H1 (cell line): ENCODE measurements at regions not wholly inside any gene's neighbourhood (a gene's known extent, or its start where the extent isn't known, plus 50 kb on each side); places are given as distances from the start of the nearest gene placed in this dataset.

ENCODE experiments used
- CTCF ChIA-PET: fragments of 300-600 bp; sonication (Branson Sonifier 250); formaldehyde crosslinking; loops from one replicate; lab custom pipeline; 2021; ENCODE audit not compliant: partially characterized antibody; lab: Charles Lee
- POLR2A ChIA-PET: fragments of 300-600 bp; sonication (Branson Sonifier 250); formaldehyde crosslinking; loops from one replicate; lab custom pipeline; 2021; ENCODE audit warnings: inconsistent platforms; ENCODE audit not compliant: partially characterized antibody; lab: Charles Lee
- DNase-seq, 2 experiments: peaks; one replicate each; pipeline versions ENCODE4 v3.0.0 to v3.0.0-alpha.2; 2010 to 2022; ENCODE audit warnings: low spot score in 2 of 2, low read depth in 1 of 2, mixed read lengths in 1 of 2
- FAIRE-seq: peaks from 2 replicates; lab custom pipeline; 2011; peaks lifted over from hg19 to GRCh38; lab: Jason Lieb, UNC
- H2AFZ ChIP-seq: 2 replicates; pipeline ENCODE4 v1.8.1; 2012; ENCODE audit warnings: low read length, inconsistent platforms
- H2AK5ac ChIP-seq: 2 replicates; pipeline ENCODE4 v1.6.1; 2013; ENCODE audit warnings: low read depth, low read length
- H2BK120ac ChIP-seq: replicated peaks from 2 replicates; pipeline ENCODE3; 2013; ENCODE audit warnings: low read depth, low read length, inconsistent platforms
- H2BK12ac ChIP-seq: 2 replicates; pipeline ENCODE4 v1.6.1; 2013; ENCODE audit warnings: low read depth, low read length
- H2BK15ac ChIP-seq: 2 replicates; pipeline ENCODE4 v1.6.1; 2013; ENCODE audit warnings: low read length
- H2BK20ac ChIP-seq: 2 replicates; pipeline ENCODE4 v1.6.1; 2013; ENCODE audit warnings: low read length
- H2BK5ac ChIP-seq: 2 replicates; pipeline ENCODE4 v1.6.1; 2013; ENCODE audit warnings: low read depth, low read length
- H3K14ac ChIP-seq: 2 replicates; pipeline ENCODE4 v1.6.1; 2013; ENCODE audit warnings: inconsistent platforms; ENCODE audit not compliant: insufficient read length
- H3K18ac ChIP-seq: 2 replicates; pipeline ENCODE4 v1.6.1; 2013; ENCODE audit warnings: low read length; ENCODE audit errors: extremely low read depth
- H3K23ac ChIP-seq: 2 replicates; pipeline ENCODE4 v1.6.1; 2013; ENCODE audit warnings: inconsistent platforms; ENCODE audit not compliant: insufficient read length
- H3K23me2 ChIP-seq: 2 replicates; pipeline ENCODE4 v1.6.1; 2013; ENCODE audit warnings: low read depth, low read length
- H3K27ac ChIP-seq: 2 replicates; pipeline ENCODE4 v1.6.1; 2011; ENCODE audit warnings: low read depth, low read length, inconsistent platforms
- H3K27me3 ChIP-seq, 4 experiments: replicated peaks in 1 of 4; 1 replicate in 1 of 4; 2 replicates in 3 of 4; pipeline versions ENCODE4 v1.6.1 to v1.8.1; 2011 to 2013; ENCODE audit warnings: low read length in 3 of 4, mild to moderate bottlenecking in 3 of 4, inconsistent platforms in 2 of 4, mixed read lengths in 2 of 4, moderate library complexity in 1 of 4; ENCODE audit not compliant: control insufficient read depth in 3 of 4, insufficient read depth in 3 of 4; ENCODE audit errors: extremely low read depth in 1 of 4
- H3K36me3 ChIP-seq, 4 experiments: 2 replicates each; pipeline versions ENCODE4 v1.6.1 to v1.8.1; 2011 to 2013; ENCODE audit warnings: mild to moderate bottlenecking in 4 of 4, low read length in 3 of 4, moderate library complexity in 2 of 4, control low read depth in 1 of 4, inconsistent platforms in 1 of 4; ENCODE audit not compliant: insufficient read depth in 4 of 4, control insufficient read depth in 2 of 4
- H3K4ac ChIP-seq: replicated peaks from 2 replicates; pipeline ENCODE3; 2013; ENCODE audit warnings: low read length, low read depth, mixed read lengths, inconsistent platforms; ENCODE audit not compliant: insufficient read length
- H3K4me1 ChIP-seq, 4 experiments: replicated peaks in 1 of 4; 1 replicate in 1 of 4; 2 replicates in 3 of 4; pipeline versions ENCODE4 v1.6.1 to v1.8.1; 2011 to 2013; ENCODE audit warnings: low read length in 3 of 4, inconsistent platforms in 2 of 4, mixed read lengths in 1 of 4; ENCODE audit not compliant: insufficient read depth in 4 of 4, control insufficient read depth in 3 of 4
- H3K4me2 ChIP-seq, 2 experiments: 2 replicates each; pipeline versions ENCODE4 v1.6.1 to v1.8.1; 2011 to 2013; ENCODE audit warnings: low read depth in 2 of 2, low read length in 2 of 2, control low read depth in 1 of 2, inconsistent platforms in 1 of 2, mild to moderate bottlenecking in 1 of 2; ENCODE audit not compliant: insufficient read depth in 1 of 2
- H3K4me3 ChIP-seq, 4 experiments: fragments of 200-600, 300-600 bp in 1 of 4; sonication (generic), shearing (Covaris generic), sonication (Bioruptor Twin) in 1 of 4; 2 replicates each; pipeline versions ENCODE4 v1.5.1 to v1.8.1; 2011 to 2016; ENCODE audit warnings: low read length in 4 of 4, low read depth in 3 of 4, control low read depth in 2 of 4, inconsistent platforms in 2 of 4, mild to moderate bottlenecking in 2 of 4, mixed read lengths in 1 of 4, moderate library complexity in 1 of 4; ENCODE audit not compliant: insufficient read depth in 2 of 4; ENCODE audit errors: extremely low read depth in 1 of 4
- H3K56ac ChIP-seq: replicated peaks from 2 replicates; pipeline ENCODE3; 2013; ENCODE audit warnings: low read depth, mild to moderate bottlenecking, mixed read lengths, low read length, inconsistent platforms; ENCODE audit not compliant: insufficient read length
- H3K79me1 ChIP-seq: 2 replicates; pipeline ENCODE4 v1.6.1; 2013; ENCODE audit warnings: low read depth, low read length, control low read depth
- H3K79me2 ChIP-seq, 2 experiments: 2 replicates each; pipeline versions ENCODE4 v1.6.1 to v1.8.1; 2012 to 2013; ENCODE audit warnings: low read length in 2 of 2, mild to moderate bottlenecking in 2 of 2, inconsistent platforms in 1 of 2; ENCODE audit not compliant: insufficient read depth in 2 of 2, control insufficient read depth in 1 of 2
- H3K9ac ChIP-seq, 4 experiments: replicated peaks in 1 of 4; 1 replicate in 1 of 4; 2 replicates in 3 of 4; pipeline versions ENCODE4 v1.6.1 to v1.8.1; 2011 to 2013; ENCODE audit warnings: low read depth in 3 of 4, low read length in 3 of 4, control low read depth in 2 of 4, mild to moderate bottlenecking in 2 of 4, moderate library complexity in 2 of 4, inconsistent platforms in 1 of 4; ENCODE audit errors: extremely low read depth in 1 of 4
- H3K9me3 ChIP-seq, 2 experiments: 2 replicates each; pipeline versions ENCODE4 v1.6.1 to v1.8.1; 2012 to 2013; ENCODE audit warnings: mild to moderate bottlenecking in 2 of 2, moderate library complexity in 2 of 2, control low read depth in 1 of 2, inconsistent platforms in 1 of 2, low read depth in 1 of 2, low read length in 1 of 2, mixed read lengths in 1 of 2; ENCODE audit not compliant: insufficient read depth in 2 of 2
- H4K20me1 ChIP-seq, 2 experiments: replicated peaks in 1 of 2; 2 replicates each; pipeline versions ENCODE3 to v1.8.1; 2011 to 2013; ENCODE audit warnings: inconsistent platforms in 2 of 2, low read length in 2 of 2, mild to moderate bottlenecking in 1 of 2; ENCODE audit not compliant: insufficient read depth in 2 of 2, control insufficient read depth in 1 of 2
- H4K5ac ChIP-seq: 2 replicates; pipeline ENCODE4 v1.6.1; 2013; ENCODE audit warnings: low read length, low read depth, mixed read lengths, inconsistent platforms; ENCODE audit not compliant: insufficient read length
- H4K8ac ChIP-seq: 2 replicates; pipeline ENCODE4 v1.8.0; 2013; ENCODE audit warnings: mild to moderate bottlenecking, moderate library complexity, low read length, inconsistent platforms; ENCODE audit not compliant: insufficient read depth; ENCODE audit errors: extremely low read depth
- H4K91ac ChIP-seq: replicated peaks from 2 replicates; pipeline ENCODE3; 2013; ENCODE audit warnings: low read length, mixed read lengths, inconsistent platforms; ENCODE audit not compliant: insufficient read length
- BACH1 ChIP-seq: IDR thresholded peaks from 2 replicates; pipeline ENCODE4 v1.6.1; 2012; ENCODE audit warnings: low read length, improper control_type of control experiment
- CREB1 ChIP-seq: IDR thresholded peaks from 2 replicates; pipeline ENCODE4 v1.6.1; 2012; ENCODE audit warnings: inconsistent platforms
- GABPA ChIP-seq: IDR thresholded peaks from 2 replicates; pipeline ENCODE4 v1.6.1; 2011; ENCODE audit warnings: mild to moderate bottlenecking, low read length, moderate library complexity, borderline replicate concordance; ENCODE audit not compliant: insufficient read depth
- HDAC6 ChIP-seq: IDR thresholded peaks from one replicate; pipeline ENCODE4 v1.7.1; 2012; ENCODE audit warnings: low read depth, mild to moderate bottlenecking, inconsistent platforms, low read length, moderate library complexity
- KDM1A ChIP-seq: fragments of 200-600, 300-600 bp; sonication (generic); IDR thresholded peaks from 2 replicates; pipeline ENCODE4 v1.7.1; 2016; ENCODE audit warnings: mild to moderate bottlenecking, low read length, borderline replicate concordance
- KDM4A ChIP-seq: IDR thresholded peaks from one replicate; pipeline ENCODE4 v1.7.1; 2012; ENCODE audit warnings: low read depth, mild to moderate bottlenecking, moderate library complexity, low read length, inconsistent platforms; ENCODE audit not compliant: severe bottlenecking
- KDM5A ChIP-seq: fragments of 200-600 bp; IDR thresholded peaks from 2 replicates; pipeline ENCODE4 v1.7.1; 2012; ENCODE audit warnings: mild to moderate bottlenecking, low read length, inconsistent platforms, mixed read lengths
- NANOG ChIP-seq: IDR thresholded peaks from 2 replicates; pipeline ENCODE4 v1.6.1; 2011; ENCODE audit warnings: low read length, low read depth, mild to moderate bottlenecking, inconsistent platforms; ENCODE audit not compliant: insufficient read depth, poor library complexity, severe bottlenecking
- PHF8 ChIP-seq: fragments of 200-600 bp; sonication (generic); conservative IDR thresholded peaks from 2 replicates; pipeline ENCODE4 v1.7.1; 2012; ENCODE audit warnings: low read depth, mild to moderate bottlenecking, inconsistent platforms, low read length, moderate library complexity
- RNF2 ChIP-seq: fragments of 200-900, 300-1000 bp; sonication (generic); IDR thresholded peaks from 2 replicates; pipeline ENCODE4 v1.7.1; 2016; ENCODE audit warnings: borderline replicate concordance, low read depth, mild to moderate bottlenecking, antibody characterized with exemption, low read length; ENCODE audit not compliant: poor library complexity, severe bottlenecking; ENCODE audit errors: missing control alignments
- SRF ChIP-seq: IDR thresholded peaks from 2 replicates; pipeline ENCODE4 v1.6.1; 2011; ENCODE audit warnings: mild to moderate bottlenecking, low read depth, low read length, moderate library complexity
- TBP ChIP-seq: IDR thresholded peaks from 2 replicates; pipeline ENCODE4 v1.6.1; 2011; ENCODE audit warnings: low read depth, low read length, improper control_type of control experiment
- USF2 ChIP-seq: IDR thresholded peaks from 2 replicates; pipeline ENCODE4 v1.6.1; 2011; ENCODE audit warnings: low read length, improper control_type of control experiment
- WGBS, 2 experiments: shearing (Covaris generic) in 1 of 2; methylation state at CpG; one replicate each; pipeline versions ENCODE4 v1.1.6 to v1.1.7; 2013 to 2015; ENCODE audit warnings: low lambda C conversion rate in 2 of 2, mixed read lengths in 2 of 2, inconsistent platforms in 1 of 2, low coverage in 1 of 2, missing lambda C conversion rate in 1 of 2; ENCODE audit not compliant: insufficient replicate concordance in 2 of 2, insufficient coverage in 1 of 2, insufficient read length in 1 of 2; ENCODE audit errors: extremely low coverage in 1 of 2, missing lambda C conversion rate in 1 of 2; 5-methylcytosine and 5-hydroxymethylcytosine counted together

DNA sequence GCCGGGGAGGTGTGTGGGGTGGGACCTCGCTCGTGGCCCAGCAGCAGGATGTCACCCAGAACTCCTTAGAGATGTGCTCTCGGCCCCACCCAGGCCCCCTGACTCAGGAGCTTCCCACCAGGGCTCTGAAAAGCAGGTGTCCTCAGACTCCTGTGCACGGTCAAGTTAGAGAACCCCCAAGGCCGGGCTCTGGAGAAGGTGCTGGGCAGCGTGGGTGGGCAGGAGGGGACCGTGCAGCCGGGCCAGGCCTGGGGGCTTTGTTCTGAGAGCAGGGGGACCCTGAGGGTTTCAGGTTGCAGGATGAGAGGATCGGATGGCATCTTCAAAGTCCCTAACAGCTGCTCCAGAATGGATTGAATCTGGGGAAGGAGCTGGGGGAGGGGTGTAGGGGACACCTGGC is 164.4 kb upstream of the CIBAR2 start:
- no peak for FAIRE-seq
- Histone ChIP-seq H4K5ac (no peak overlapping the region), H3K79me1 (no peaks in the 10 kb centered on the region), H3K18ac (no peak overlapping the region), H3K23me2 (no peaks in the 10 kb centered on the region), H2AK5ac (no peak overlapping the region), H3K4me2 (no peak overlapping the region), H3K14ac (no peak overlapping the region), H3K56ac (no peak overlapping the region), H2AFZ (no peak overlapping the region), H2BK120ac (no peak overlapping the region), H3K4me3 (no peak overlapping the region), H2BK12ac (no peak overlapping the region), H4K20me1 (peaks cover 3 to 12% of the 10 kb centered on the region in 2 experiments), H3K36me3 (no peaks in the 10 kb centered on the region), H2BK5ac (no peak overlapping the region), H3K4me1 (peaks cover 0 to 15% (median 5%) of the 10 kb centered on the region in 4 experiments; a peak in 5 of 7 replicates), H4K8ac (no peak overlapping the region), H3K79me2 (no peaks in the 10 kb centered on the region; a peak in 1 of 4 replicates), H3K9ac (no peak overlapping the region), H3K4ac (no peak overlapping the region), H3K23ac (no peak overlapping the region), H3K27me3 (no peaks in the 10 kb centered on the region), H2BK20ac (no peak overlapping the region), H4K91ac (no peak overlapping the region), H2BK15ac (no peak overlapping the region), H3K9me3 (no peaks in the 10 kb centered on the region), H3K27ac (no peak overlapping the region)
- CTCF ChIA-PET = interaction anchor here (0.9 to 9.9 kb wide), 18 partner anchors 12 to 380 kb away, joined by 3 to 165 read pairs (median 10); no protein-coding TSS in a partner anchor
- WGBS, 2 experiments = 73% methylated on average over 3 of the region's 10 CpGs; no CpG with 5 or more reads in 1 of the 2 experiments
- POLR2A ChIA-PET = interaction anchor here (1.2 to 1.5 kb wide), 2 partner anchors 11 to 28 kb away, joined by 4 to 5 read pairs; no protein-coding TSS in a partner anchor
- no peak for DNase-seq
- TF ChIP-seq SRF = no peak
- TF ChIP-seq NANOG = no peak
- TF ChIP-seq GABPA = no peak
- TF ChIP-seq TBP = no peak
- TF ChIP-seq KDM5A = no peak
- TF ChIP-seq CREB1 = no peak
- no peak for TF ChIP-seq KDM1A
- no peak for TF ChIP-seq RNF2
- no peak for TF ChIP-seq USF2
- TF ChIP-seq BACH1 = no peak
- TF ChIP-seq PHF8 = no peak
- no peak for TF ChIP-seq KDM4A
- no peak for TF ChIP-seq HDAC6
